ENCODE measurements at regions not wholly inside any gene's neighbourhood (a gene's known extent, or its start where the extent isn't known, plus 50 kb on each side); places are given as distances from the start of the nearest gene placed in this dataset.

DNA sequence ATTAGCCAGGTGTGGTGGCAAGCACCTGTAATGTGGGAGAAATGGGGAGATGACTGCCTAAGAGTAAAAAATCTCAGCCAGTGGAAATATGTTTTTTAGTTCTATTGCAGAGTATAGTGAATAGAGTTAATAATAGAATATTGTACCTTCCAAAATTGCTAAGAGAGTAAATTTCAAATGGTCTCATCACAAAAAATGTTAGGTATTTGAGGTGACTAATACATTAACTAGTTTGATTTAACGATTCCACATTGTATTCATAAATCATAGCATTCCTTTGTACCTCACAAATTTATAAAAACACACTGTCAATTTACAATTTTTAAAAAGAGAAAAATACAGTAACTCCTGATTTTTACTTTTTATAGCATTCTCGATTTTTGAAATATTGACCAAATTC is 681.5 kb upstream of the EPHA5 start:
- intact Hi-C loops (cut with micrococcal nuclease; ENCODE audit: unreplicated experiment), result no loop called here

More for the DNA sequence above, 681.5 kb upstream of the EPHA5 start:
- DNase-seq (ENCODE audit: low spot score), result no peak
- Histone ChIP-seq H4K20me1 (ENCODE audit: insufficient read depth, low read length) (no peaks in the 10 kb centered on the region; the same call in 1 of the 2 replicates), H3K36me3 (replicated peaks in 1 of 2; ENCODE audit: control insufficient read depth in 1 of 2, insufficient read depth in 2 of 2, low read length in 2 of 2) (no peaks in the 10 kb centered on the region), H3K79me2 (ENCODE audit: insufficient read depth, low read length) (no peaks in the 10 kb centered on the region), H2AFZ (ENCODE audit: low read length) (no peak overlapping the region), H3K4me1 (ENCODE audit: insufficient read depth, low read length) (no peaks in the 10 kb centered on the region), H3K9ac (ENCODE audit: insufficient read depth, low read depth, low read length) (no peak overlapping the region), H3K4me3 (replicated peaks in 1 of 3; ENCODE audit: insufficient read depth in 1 of 3, low read depth in 2 of 3, low read length in 3 of 3) (no peak overlapping the region), H3K9me3 (ENCODE audit: low read length) (no peaks in the 10 kb centered on the region), H3K27me3 (ENCODE audit: control insufficient read depth in 1 of 2, insufficient read depth in 2 of 2, low read length in 2 of 2) (no peaks in the 10 kb centered on the region), H3K27ac (ENCODE audit: extremely low read length, insufficient read depth, low read length) (no peak overlapping the region), H3K4me2 (ENCODE audit: low read depth, low read length) (no peak overlapping the region)
- in situ Hi-C loops (cut with HindIII; ENCODE audit: extremely low pct_ligation_motif_present, low pct_unique_long_range_greater_than_20kb), result no loop called here
- WGBS (ENCODE audit: low lambda C conversion rate), result 2% methylated on average over 2 of the region's 2 CpGs
- no peak for ATAC-seq
- FAIRE-seq, result no peak
- BruUV-seq (replicated peaks), result no TSS peak
- TF ChIP-seq, protein P1, sequence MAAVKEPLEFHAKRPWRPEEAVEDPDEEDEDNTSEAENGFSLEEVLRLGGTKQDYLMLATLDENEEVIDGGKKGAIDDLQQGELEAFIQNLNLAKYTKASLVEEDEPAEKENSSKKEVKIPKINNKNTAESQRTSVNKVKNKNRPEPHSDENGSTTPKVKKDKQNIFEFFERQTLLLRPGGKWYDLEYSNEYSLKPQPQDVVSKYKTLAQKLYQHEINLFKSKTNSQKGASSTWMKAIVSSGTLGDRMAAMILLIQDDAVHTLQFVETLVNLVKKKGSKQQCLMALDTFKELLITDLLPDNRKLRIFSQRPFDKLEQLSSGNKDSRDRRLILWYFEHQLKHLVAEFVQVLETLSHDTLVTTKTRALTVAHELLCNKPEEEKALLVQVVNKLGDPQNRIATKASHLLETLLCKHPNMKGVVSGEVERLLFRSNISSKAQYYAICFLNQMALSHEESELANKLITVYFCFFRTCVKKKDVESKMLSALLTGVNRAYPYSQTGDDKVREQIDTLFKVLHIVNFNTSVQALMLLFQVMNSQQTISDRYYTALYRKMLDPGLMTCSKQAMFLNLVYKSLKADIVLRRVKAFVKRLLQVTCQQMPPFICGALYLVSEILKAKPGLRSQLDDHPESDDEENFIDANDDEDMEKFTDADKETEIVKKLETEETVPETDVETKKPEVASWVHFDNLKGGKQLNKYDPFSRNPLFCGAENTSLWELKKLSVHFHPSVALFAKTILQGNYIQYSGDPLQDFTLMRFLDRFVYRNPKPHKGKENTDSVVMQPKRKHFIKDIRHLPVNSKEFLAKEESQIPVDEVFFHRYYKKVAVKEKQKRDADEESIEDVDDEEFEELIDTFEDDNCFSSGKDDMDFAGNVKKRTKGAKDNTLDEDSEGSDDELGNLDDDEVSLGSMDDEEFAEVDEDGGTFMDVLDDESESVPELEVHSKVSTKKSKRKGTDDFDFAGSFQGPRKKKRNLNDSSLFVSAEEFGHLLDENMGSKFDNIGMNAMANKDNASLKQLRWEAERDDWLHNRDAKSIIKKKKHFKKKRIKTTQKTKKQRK (IDR thresholded peaks at IDR 0.05; ENCODE audit: low read length), result no peak
- TF ChIP-seq, protein P2, sequence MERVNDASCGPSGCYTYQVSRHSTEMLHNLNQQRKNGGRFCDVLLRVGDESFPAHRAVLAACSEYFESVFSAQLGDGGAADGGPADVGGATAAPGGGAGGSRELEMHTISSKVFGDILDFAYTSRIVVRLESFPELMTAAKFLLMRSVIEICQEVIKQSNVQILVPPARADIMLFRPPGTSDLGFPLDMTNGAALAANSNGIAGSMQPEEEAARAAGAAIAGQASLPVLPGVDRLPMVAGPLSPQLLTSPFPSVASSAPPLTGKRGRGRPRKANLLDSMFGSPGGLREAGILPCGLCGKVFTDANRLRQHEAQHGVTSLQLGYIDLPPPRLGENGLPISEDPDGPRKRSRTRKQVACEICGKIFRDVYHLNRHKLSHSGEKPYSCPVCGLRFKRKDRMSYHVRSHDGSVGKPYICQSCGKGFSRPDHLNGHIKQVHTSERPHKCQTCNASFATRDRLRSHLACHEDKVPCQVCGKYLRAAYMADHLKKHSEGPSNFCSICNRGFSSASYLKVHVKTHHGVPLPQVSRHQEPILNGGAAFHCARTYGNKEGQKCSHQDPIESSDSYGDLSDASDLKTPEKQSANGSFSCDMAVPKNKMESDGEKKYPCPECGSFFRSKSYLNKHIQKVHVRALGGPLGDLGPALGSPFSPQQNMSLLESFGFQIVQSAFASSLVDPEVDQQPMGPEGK (CRISPR knock-in tag; IDR thresholded peaks at IDR 0.05), result no peak
- TF ChIP-seq ZFP41 (CRISPR knock-in tag; IDR thresholded peaks at IDR 0.05; ENCODE audit: borderline replicate concordance) (no peak), ZNF484 (CRISPR knock-in tag; IDR thresholded peaks at IDR 0.05; ENCODE audit: borderline replicate concordance, low read depth) (no peak), ZNF326 (CRISPR knock-in tag; IDR thresholded peaks at IDR 0.05; ENCODE audit: borderline replicate concordance) (no peak), EP300 (IDR thresholded peaks at IDR 0.05; ENCODE audit: low read depth in 2 of 2, low read length in 2 of 2) (no peak), EP300 (CRISPR knock-in tag; IDR thresholded peaks at IDR 0.05; ENCODE audit: borderline replicate concordance) (no peak), ZNF816 (CRISPR knock-in tag; IDR thresholded peaks at IDR 0.05; ENCODE audit: borderline replicate concordance) (no peak), RORA (CRISPR knock-in tag; IDR thresholded peaks at IDR 0.05) (no peak), SP2 (CRISPR knock-in tag; IDR thresholded peaks at IDR 0.05) (no peak), NFATC3 (CRISPR knock-in tag; IDR thresholded peaks at IDR 0.05) (no peak), THAP11 (CRISPR knock-in tag; IDR thresholded peaks at IDR 0.05) (no peak)
- TF ChIP-seq, protein P3, sequence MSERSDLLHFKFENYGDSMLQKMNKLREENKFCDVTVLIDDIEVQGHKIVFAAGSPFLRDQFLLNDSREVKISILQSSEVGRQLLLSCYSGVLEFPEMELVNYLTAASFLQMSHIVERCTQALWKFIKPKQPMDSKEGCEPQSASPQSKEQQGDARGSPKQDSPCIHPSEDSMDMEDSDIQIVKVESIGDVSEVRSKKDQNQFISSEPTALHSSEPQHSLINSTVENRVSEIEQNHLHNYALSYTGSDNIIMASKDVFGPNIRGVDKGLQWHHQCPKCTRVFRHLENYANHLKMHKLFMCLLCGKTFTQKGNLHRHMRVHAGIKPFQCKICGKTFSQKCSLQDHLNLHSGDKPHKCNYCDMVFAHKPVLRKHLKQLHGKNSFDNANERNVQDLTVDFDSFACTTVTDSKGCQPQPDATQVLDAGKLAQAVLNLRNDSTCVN (CRISPR knock-in tag; IDR thresholded peaks at IDR 0.05; ENCODE audit: borderline replicate concordance), result no peak
- TF ChIP-seq, protein P4, sequence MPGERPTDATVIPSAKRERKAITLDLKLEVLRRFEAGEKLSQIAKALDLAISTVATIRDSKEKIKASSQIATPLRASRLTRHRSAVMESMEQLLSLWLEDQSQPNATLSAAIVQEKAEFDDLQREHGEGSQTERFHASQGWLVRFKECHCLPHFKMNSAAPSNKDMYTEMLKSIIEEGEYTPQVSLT (CRISPR knock-in tag; IDR thresholded peaks at IDR 0.05; ENCODE audit: borderline replicate concordance, low read depth), result no peak
- POLR2A ChIA-PET, result no interaction called here
- CTCF ChIA-PET (ENCODE audit: low intra/inter-chr PET ratio, low total read pairs), result no interaction called here

All from HepG2 (cell line).